Gastroesophageal sphincter (tissue), 4 donors: ENCODE measurements at regions not wholly inside any gene's neighbourhood (a gene's known extent, or its start where the extent isn't known, plus 50 kb on each side); places are given as distances from the start of the nearest gene placed in this dataset.
"Not testable (repeated sequence)": the region's sequence is repeated elsewhere in the genome, so short reads cannot be mapped to it uniquely, and the experiment has no call there.

Experiments used
- ATAC-seq: fragments of 150-250 bp; one replicate; pipeline ENCODE4 v1.9.1; 2016; ENCODE audit warnings: mild to moderate bottlenecking, moderate library complexity
- H3K27ac ChIP-seq, 4 donors: fragments of 200-600 bp; sonication (generic) in 3 of 4; 1 replicate in 3 of 4; 2 replicates in 1 of 4; pipeline ENCODE4 v1.5.1; 2016 to 2019
- H3K27me3 ChIP-seq: fragments of 200-600 bp; sonication (generic); one replicate; pipeline ENCODE4 v1.5.1; 2019
- H3K36me3 ChIP-seq, 2 donors: fragments of 200-600 bp; sonication (generic); one replicate each; pipeline ENCODE4 v1.5.1; 2019; ENCODE audit warnings: control low read depth in 1 of 2
- H3K4me1 ChIP-seq, 3 donors: fragments of 200-600 bp; sonication (generic); 1 replicate in 2 of 3; 2 replicates in 1 of 3; pipeline ENCODE4 v1.5.1; 2016 to 2019; ENCODE audit warnings: control low read depth in 2 of 3
- H3K4me3 ChIP-seq, 2 donors: fragments of 200-600 bp; sonication (generic); one replicate each; pipeline ENCODE4 v1.5.1; 2019; ENCODE audit warnings: mild to moderate bottlenecking in 1 of 2, moderate library complexity in 1 of 2
- H3K9me3 ChIP-seq, 3 donors: fragments of 200-600 bp; sonication (generic); one replicate each; pipeline ENCODE4 v1.5.1; 2017 to 2019; ENCODE audit warnings: control low read depth in 2 of 3
- EP300 ChIP-seq: sonication (generic); formaldehyde crosslinking; IDR thresholded peaks from one replicate; pipeline ENCODE4 v1.6.1; 2017; ENCODE audit warnings: antibody characterized with exemption, mild to moderate bottlenecking
- POLR2A ChIP-seq, 2 donors: fragments of 450-650 bp; IDR thresholded peaks; one replicate each; pipeline ENCODE4 v1.6.1; 2017; ENCODE audit warnings: antibody characterized with exemption in 2 of 2, mild to moderate bottlenecking in 2 of 2, moderate library complexity in 1 of 2
- POLR2AphosphoS5 ChIP-seq: sonication (generic); formaldehyde crosslinking; IDR thresholded peaks from one replicate; pipeline ENCODE4 v1.6.1; 2017; ENCODE audit warnings: antibody characterized with exemption
- WGBS, 2 donors: methylation state at CpG; one replicate each; pipeline ENCODE4 v1.1.5; 2018; ENCODE audit warnings: low coverage in 1 of 2; 5-methylcytosine and 5-hydroxymethylcytosine counted together
- TF ChIP-seq, protein P1 (sequence below), 4 experiments: fragments of 200-600 bp in 2 of 4; fragments of 450-650 bp in 2 of 4; sonication (generic) in 1 of 4; IDR thresholded peaks; one replicate each; pipeline ENCODE4 v1.5.1; 2017 to 2019; ENCODE audit warnings: antibody characterized with exemption in 4 of 4, mild to moderate bottlenecking in 2 of 4, moderate library complexity in 2 of 4

DNA sequence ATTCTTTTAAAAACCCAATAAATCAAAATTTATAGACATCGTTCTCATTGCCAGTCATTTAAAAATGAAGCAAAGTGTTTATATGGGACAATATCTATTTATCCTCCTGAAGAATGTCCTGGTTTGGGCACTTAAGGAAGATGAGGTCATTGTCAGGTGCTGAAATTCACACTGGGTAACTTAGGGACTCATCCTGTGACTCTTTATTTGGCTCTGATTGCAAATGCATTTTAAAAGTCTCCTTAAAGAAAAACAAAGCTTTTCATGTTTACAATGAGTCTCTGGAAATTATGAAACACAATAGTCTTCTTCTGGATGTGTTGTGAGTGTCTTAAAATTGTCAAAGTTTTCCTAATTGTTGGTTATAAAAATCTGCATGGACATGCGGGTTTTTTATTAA is 69.5 kb upstream of the GPR158 start:
- H3K4me1 ChIP-seq: no peaks in the 10 kb centered on the region
- H3K36me3 ChIP-seq: no peaks in the 10 kb centered on the region
- TF ChIP-seq POLR2A (IDR thresholded peaks at IDR 0.05): no peak
- TF ChIP-seq POLR2AphosphoS5: no peak
- no peak for TF ChIP-seq EP300
- TF ChIP-seq, protein P1, sequence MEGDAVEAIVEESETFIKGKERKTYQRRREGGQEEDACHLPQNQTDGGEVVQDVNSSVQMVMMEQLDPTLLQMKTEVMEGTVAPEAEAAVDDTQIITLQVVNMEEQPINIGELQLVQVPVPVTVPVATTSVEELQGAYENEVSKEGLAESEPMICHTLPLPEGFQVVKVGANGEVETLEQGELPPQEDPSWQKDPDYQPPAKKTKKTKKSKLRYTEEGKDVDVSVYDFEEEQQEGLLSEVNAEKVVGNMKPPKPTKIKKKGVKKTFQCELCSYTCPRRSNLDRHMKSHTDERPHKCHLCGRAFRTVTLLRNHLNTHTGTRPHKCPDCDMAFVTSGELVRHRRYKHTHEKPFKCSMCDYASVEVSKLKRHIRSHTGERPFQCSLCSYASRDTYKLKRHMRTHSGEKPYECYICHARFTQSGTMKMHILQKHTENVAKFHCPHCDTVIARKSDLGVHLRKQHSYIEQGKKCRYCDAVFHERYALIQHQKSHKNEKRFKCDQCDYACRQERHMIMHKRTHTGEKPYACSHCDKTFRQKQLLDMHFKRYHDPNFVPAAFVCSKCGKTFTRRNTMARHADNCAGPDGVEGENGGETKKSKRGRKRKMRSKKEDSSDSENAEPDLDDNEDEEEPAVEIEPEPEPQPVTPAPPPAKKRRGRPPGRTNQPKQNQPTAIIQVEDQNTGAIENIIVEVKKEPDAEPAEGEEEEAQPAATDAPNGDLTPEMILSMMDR (IDR thresholded peaks at IDR 0.05): no peak
- H3K27ac ChIP-seq: no peak overlapping the region
- ATAC-seq: no peak
- H3K27me3 ChIP-seq: peaks cover 5% of the 10 kb centered on the region
- no peaks in the 10 kb centered on the region for H3K9me3 ChIP-seq
- WGBS, 2 donors: 53 to 68% methylated on average over 2 of the region's 2 CpGs
- no peak overlapping the region for H3K4me3 ChIP-seq

DNA sequence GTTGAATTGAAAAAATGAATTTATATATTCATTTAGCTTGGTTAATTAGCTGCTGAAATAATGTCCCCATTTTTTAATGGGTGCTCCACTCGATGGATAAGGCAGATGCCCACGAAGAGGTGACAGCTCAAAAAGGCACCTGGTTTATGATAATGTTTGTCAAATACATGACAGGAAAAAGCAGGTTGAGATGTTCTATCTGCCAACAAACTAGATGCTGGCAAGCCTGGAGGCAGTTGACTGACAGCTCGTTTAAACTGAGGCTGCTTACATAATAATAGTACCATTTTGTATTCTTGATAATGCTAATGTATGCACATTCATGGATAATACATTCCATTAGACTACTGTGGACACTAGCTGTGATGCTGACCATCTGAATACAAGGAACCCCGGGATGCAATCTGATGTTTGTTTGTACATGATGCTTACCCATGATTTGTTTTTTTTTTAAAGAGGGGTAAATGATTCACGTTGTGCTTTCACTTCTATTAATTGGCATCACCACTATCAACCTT is 69.0 kb upstream of the GPR158 start:
- Histone ChIP-seq H3K27ac (no peak overlapping the region), H3K9me3 (no peaks in the 10 kb centered on the region), H3K27me3 (peaks cover 1% of the 10 kb centered on the region), H3K4me3 (no peak overlapping the region), H3K4me1 (no peaks in the 10 kb centered on the region), H3K36me3 (no peaks in the 10 kb centered on the region)
- WGBS, 2 donors: 20 to 27% methylated on average over 5 of the region's 5 CpGs
- TF ChIP-seq, protein P1 (IDR thresholded peaks at IDR 0.05): no peak
- TF ChIP-seq POLR2A (IDR thresholded peaks at IDR 0.05) (no peak), EP300 (no peak), POLR2AphosphoS5 (no peak)
- ATAC-seq: no peak

DNA sequence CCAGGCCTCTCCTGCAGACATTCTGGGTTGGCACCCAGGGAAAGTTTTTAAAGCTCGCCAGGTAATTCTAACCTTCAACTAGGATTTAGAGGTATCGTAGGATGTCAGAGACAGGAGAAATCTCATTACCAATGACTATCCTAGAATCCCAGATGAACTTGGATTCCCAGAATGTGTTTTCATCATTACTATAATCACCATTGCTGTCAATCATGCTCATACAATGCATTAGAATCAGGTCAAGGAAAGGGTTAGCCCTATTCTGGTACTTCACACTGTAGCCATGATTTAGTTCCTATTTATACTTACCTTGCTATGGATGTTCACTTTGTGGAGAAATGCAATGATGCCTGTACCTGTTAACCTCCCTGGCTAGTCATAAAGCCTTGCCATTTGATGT is 67.0 kb upstream of the GPR158 start:
- no peak for TF ChIP-seq POLR2A (IDR thresholded peaks at IDR 0.05)
- TF ChIP-seq POLR2AphosphoS5: no peak
- TF ChIP-seq, protein P1 (IDR thresholded peaks at IDR 0.05): no peak
- no peak for TF ChIP-seq EP300

DNA sequence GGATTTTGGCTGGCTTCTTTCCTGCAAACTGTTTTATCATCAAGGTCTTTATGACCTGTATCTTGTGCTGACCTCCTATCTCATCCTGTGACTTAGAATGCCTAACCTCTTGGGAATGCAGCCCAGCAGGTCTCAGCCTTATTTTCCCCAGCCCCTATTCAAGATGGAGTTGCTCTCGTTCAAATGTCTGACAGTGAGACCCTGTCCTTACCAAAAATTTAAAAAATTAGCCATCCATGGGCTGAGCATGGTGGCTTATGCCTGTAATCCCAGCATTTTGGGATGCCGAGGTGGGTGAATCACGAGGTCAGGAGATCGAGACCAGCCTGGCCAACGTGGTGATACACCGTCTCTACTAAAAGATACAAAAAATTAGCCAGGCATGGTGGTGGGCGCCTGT is 64.9 kb upstream of the GPR158 start:
- not testable (repeated sequence) for H3K9me3 ChIP-seq, H3K27ac ChIP-seq, H3K4me1 ChIP-seq, ATAC-seq, H3K27me3 ChIP-seq, H3K4me3 ChIP-seq, H3K36me3 ChIP-seq
- 88 to 95% methylated on average over 1 to 4 of the region's 7 CpGs for WGBS, 2 donors

More for the DNA sequence above, 67.0 kb upstream of the GPR158 start:
- no peaks in the 10 kb centered on the region for H3K36me3 ChIP-seq
- ATAC-seq: no peak
- no peaks in the 10 kb centered on the region for H3K4me1 ChIP-seq
- no peaks in the 10 kb centered on the region for H3K27me3 ChIP-seq
- no peak overlapping the region for H3K4me3 ChIP-seq
- 88 to 94% methylated on average over 2 of the region's 2 CpGs for WGBS, 2 donors
- no peak overlapping the region for H3K27ac ChIP-seq
- H3K9me3 ChIP-seq: no peaks in the 10 kb centered on the region

- ATAC-seq: no peak
- no peaks in the 10 kb centered on the region for H3K9me3 ChIP-seq
- H3K36me3 ChIP-seq: no peaks in the 10 kb centered on the region
- no peak overlapping the region for H3K27ac ChIP-seq
- no peak for TF ChIP-seq EP300
- no peak for TF ChIP-seq POLR2AphosphoS5
- TF ChIP-seq POLR2A (IDR thresholded peaks at IDR 0.05): no peak
- TF ChIP-seq, protein P1 (IDR thresholded peaks at IDR 0.05): no peak
- no peak overlapping the region for H3K4me3 ChIP-seq
- 56 to 75% methylated on average over 3 of the region's 3 CpGs for WGBS, 2 donors
- H3K27me3 ChIP-seq: peaks cover 12% of the 10 kb centered on the region
- H3K4me1 ChIP-seq: peaks cover 0 to 6% (median 0%) of the 10 kb centered on the region in 3 donors
These were observed 62.8 kb upstream of the GPR158 start for GRCh38 chr10:25112016-25112415.
